ENCODE measurements at regions not wholly inside any gene's neighbourhood (a gene's known extent, or its start where the extent isn't known, plus 50 kb on each side); places are given as distances from the start of the nearest gene placed in this dataset.

- DNase-seq: peak; percentile 63
These were observed 175.3 kb downstream of the INHBB start for GRCh38 chr2:120520929-120521912.

GRCh38 chr2:120522151-120522751, 176.3 kb downstream of the INHBB start:
- DNase-seq: no peak

- DNase-seq: no peak
These were observed 177.8 kb downstream of the INHBB start for GRCh38 chr2:120523766-120524165.

- DNase-seq: no peak
These were observed 178.2 kb downstream of the INHBB start for GRCh38 chr2:120524174-120524573.

GRCh38 chr2:120525056-120526046, 179.4 kb downstream of the INHBB start:
- DNase-seq: no peak

GRCh38 chr2:120526047-120526562, 180.2 kb downstream of the INHBB start:
- DNase-seq: no peak

GRCh38 chr2:120526997-120527945, 181.3 kb downstream of the INHBB start:
- DNase-seq: no peak

- no peak for DNase-seq
These were observed 182.2 kb downstream of the INHBB start for GRCh38 chr2:120528051-120528692.

- no peak for DNase-seq
These were observed 182.7 kb downstream of the INHBB start for GRCh38 chr2:120528693-120529076.

- no peak for DNase-seq
These were observed 184.8 kb downstream of the INHBB start for GRCh38 chr2:120530781-120531180.

GRCh38 chr2:120531365-120531764, 185.4 kb downstream of the INHBB start:
- DNase-seq: no peak

- no peak for DNase-seq
These were observed 186.1 kb downstream of the INHBB start for GRCh38 chr2:120531863-120532600.

GRCh38 chr2:120533625-120534024, 187.7 kb downstream of the INHBB start:
- no peak for DNase-seq

- DNase-seq: no peak
These were observed 188.5 kb downstream of the INHBB start for GRCh38 chr2:120534457-120534856.

- no peak for DNase-seq
These were observed 189.1 kb downstream of the INHBB start for GRCh38 chr2:120535081-120535480.

- no peak for DNase-seq
These were observed 190.2 kb downstream of the INHBB start for GRCh38 chr2:120536141-120536540.

GRCh38 chr2:120538691-120539423, 192.9 kb downstream of the INHBB start:
- DNase-seq: no peak

GRCh38 chr2:120539424-120539936, 193.5 kb downstream of the INHBB start:
- DNase-seq: no peak

All from activated CD4-positive, alpha-beta T cell treated with anti-CD3 and anti-CD28 coated beads for 48 hours (primary cell).